NCI-H345 treated with DMSO at 0.1 percent for 48 hours (cell line): ENCODE measurements at regions not wholly inside any gene's neighbourhood (a gene's known extent, or its start where the extent isn't known, plus 50 kb on each side); places are given as distances from the start of the nearest gene placed in this dataset.
"Not testable (repeated sequence)": the region's sequence is repeated elsewhere in the genome, so short reads cannot be mapped to it uniquely, and the experiment has no call there.

Experiments
- DNase-seq: peaks from one replicate; lab custom pipeline; 2025; ENCODE audit not compliant: unreplicated experiment; lab: John Stamatoyannopoulos, UW

DNA sequence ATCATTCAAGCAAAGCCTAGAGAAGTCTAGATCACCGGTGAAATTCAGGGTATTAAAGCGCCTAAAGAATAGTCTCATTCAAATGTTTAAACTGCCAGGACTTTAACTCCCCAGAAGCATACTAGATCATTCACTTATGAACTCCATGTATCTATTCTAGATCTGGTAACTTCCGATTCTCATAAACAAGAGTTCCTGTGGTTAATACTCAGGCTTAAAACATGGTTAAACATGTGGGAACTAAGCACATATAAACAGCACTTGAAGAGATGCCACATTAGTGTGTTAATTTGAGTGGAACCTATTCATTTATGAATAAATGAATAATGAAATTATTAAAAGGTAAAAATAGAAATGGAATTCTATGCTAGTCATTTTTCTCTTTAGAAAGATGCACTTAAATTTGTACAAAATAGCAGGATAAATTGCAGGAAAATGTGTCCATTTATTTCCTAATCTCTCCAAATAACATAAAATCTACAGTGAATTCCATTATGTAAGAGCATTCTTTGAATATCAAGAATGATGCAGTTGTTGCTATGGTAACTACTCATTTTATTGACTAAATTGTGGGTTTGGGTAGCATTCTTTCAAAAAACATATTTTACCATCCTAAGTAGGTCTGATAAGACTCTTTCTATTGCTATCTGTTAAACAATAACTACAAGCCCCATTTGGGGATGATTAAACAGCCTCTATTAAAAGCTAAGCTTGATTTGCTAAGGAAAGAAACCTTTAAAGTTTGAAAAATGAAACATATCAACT, 147.6 kb upstream of the TMEM168 start:
- DNase-seq = no peak

DNA sequence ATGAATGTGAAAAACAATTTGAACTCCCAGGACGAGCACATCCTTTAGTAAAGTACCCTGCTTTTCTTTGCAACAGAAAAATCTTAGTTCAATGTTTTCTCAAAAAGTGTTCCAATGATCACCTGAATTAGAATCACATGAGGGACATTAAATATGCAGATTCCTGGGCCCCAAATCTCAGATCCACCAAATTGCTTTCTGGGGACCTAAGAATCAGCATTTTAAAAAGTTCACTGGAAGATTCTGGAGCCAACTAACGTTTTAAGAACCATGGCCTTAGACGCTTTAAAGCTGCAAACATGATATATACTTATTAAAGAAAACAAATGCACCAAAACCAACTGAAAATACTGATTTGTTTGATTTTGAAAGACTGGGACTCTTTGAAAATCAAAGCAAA, 143.4 kb upstream of the TMEM168 start:
- DNase-seq = no peak

DNA sequence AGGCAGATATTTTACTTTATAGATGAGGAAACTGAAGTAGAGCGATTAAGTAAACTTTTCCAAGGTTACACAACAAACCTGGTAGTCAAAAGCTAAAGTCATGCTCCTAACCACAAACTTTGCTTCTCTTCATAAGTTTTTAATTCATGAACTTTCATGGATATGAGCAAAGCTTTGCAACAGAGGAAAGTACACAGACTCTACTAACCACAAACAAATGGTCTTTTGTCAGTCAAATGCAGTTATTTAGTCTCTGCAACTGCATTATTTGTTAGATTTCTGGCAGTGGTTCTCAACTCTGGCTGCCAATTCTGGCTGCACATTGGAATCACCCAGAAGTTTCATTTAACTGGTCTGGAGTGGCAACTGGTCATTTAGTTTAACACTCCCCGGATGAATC, 140.6 kb upstream of the TMEM168 start:
- no peak for DNase-seq

DNA sequence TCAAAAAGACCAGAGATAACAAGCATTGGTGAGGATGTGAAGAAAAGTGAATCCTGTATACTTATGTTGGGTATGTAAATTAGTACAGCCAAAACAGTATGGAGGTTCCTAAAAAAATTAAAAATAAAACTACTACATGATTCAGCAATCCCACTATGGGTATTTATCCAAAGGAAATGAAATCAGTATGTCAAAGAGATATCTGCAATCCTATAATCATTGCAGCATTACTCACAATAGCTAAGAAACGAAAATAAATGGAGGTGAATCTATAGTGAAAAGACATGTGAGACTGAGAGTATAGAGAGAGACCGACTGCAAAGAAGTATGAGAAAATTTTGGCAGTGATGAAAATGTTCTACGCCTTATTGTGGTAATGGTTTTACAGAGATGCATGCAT, 139.2 kb upstream of the TMEM168 start:
- DNase-seq = no peak

DNA sequence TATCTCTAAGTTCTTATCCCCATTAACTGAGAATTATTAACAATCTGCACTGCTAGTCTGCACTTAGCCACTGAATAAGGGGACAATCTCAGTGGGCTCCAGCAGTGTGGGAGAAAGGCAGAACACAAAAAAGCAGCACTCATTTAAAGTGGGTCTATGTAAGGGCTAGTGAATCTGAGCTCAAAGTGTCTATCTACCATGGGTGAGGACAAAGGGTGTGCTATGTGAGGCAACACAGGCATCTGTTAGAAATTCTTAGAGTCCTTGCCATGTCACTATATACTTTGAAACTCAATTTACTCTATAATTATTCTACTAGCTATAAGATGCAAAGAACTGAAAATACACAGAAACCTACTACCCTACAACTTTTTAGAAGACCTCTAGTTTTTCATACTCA, 135.8 kb upstream of the TMEM168 start:
- DNase-seq = no peak

DNA sequence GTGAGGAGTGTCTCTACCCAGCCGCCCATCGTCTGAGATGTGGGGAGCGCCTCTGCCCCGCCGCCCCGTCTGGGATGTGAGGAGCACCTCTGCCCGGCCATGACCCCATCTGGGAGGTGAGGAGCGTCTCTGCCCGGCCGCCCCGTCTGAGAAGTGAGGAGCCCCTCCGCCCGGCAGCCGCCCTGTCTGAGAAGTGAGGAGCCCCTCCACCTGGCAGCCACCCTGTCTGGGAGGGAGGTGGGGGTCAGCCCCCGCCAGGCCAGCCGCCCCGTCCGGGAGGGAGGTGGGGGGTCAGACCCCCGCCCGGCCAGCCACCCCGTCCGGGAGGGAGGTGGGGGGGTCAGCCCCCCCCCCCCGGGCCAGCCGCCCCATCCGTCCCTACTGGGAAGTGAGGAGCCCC, 132.4 kb upstream of the TMEM168 start:
- DNase-seq = not testable (repeated sequence)

DNA sequence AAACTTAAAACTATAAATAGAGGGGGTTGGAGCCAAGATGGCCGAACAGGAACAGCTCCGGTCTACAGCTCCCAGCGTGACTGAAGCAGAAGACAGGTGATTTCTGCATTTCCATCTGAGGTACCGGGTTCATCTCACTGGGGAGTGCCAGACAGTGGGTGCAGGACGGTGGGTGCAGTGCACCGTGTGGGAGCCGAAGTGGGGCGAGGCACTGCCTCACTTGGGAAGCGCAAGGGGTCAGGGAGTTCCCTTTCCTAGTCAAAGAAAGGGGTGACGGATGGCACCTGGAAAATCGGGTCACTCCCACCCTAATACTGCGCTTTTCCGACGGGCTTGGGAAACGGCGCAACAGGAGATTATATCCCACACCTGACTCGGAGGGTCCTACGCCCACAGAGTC, 126.2 kb upstream of the TMEM168 start:
- not testable (repeated sequence) for DNase-seq

DNA sequence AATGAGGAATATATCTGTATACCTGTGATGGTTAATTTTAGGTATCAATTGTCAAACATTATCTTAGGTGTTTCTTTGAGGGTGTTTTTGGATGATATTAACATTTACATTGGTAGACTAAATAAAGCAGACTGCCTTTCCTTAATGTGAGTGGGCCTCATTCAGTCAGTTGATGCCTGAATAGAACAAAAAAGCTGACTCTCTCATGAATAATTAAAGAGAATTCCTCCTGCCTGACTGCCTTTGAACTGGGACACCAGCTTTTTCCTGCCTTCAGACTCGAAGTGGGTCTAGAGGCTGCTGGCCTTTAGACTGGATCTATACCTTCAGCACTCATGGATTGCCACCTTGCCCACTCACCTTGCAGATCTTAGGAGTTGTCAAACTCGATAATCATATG, 117.9 kb upstream of the TMEM168 start:
- no peak for DNase-seq

DNA sequence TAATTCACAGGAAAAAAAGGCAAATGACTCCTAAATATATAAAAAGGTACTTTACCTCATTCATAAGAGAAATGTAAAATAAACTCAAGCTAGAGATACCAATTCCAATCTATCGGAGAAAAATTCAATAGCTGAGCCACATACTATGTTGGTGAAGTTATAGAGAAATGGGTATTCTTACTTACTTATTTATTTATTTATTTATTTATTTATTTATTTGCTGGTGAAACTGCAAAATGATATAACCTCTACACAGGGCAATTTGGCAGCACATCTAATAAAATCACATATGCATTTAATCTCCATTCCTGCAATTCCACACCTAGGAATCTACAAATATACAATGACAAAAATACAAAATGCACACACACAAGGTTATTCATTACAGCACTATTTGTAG, 117.5 kb upstream of the TMEM168 start:
- DNase-seq = no peak

DNA sequence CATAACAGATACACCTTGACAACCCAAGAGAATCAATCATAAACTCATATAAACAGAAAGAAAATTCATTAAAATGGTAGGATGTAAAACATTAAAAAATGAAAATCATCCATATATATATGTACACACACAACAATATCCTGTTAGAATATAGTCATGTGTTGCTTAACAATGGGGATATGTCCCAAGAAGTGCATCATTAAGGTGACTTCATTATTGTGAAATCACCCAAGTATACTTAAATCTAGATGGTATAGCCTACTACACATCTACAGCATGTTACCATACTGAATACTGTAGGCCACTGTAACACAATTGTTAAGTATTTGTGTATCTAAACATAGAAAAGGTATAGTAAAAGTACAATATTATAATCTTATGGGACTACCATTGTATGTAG, 115.8 kb upstream of the TMEM168 start:
- DNase-seq = no peak

DNA sequence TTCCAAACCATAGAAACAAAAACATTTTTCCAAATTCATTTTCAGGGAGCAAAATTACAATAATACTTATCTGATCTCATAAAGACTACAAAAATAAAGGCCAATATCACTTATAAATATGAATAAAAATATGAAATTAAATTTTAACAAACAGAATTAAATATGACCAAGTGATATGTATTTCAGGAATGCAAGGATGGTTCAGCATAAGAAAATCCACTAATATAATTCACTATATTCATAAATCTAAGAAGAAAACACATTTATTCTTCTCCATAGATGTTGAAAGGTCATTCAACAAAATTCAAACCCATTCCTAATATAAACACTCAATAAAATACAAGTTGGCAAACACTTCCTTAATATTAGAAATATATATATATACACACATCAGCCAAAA, 115.2 kb upstream of the TMEM168 start:
- DNase-seq = no peak

DNA sequence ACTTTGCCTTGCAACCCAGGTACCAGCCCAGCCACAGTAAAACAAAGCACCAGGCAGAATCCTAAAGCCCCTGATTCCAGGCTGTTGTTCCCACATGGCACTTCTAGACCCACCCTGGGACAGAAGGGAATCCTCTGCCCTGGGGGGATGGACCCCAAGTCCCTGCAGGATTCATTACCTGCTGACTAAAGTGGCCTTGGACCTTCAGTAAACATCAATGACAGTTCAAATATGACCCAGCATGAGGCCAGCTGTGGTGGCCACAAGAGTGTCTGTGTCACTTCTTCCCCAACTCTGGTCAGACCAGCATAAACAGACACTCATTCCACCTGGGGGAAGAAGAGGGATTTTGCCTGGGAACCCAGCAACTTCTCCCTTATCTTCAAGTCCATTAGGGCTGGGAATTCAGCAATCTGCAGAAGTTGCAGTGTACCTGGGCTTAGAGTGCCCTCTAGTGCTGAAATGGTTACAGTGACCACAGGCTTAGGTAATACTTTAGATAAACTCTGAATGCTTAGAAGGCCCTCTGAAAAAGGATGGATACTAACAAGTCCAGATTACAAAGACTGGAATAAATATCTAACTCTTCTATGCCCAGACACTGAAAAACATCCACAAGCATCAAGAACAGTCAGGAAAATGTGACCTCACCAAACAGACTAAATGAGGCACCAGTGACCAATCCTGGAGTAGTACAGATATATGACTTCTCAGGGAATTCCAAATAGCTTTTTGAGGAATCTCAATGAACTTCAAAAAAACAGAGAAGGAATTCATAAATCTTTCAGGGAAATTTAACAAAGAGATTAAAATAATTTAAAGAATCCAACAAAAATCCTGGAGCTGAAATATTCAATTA, 108.5 kb upstream of the TMEM168 start:
- DNase-seq = peak; percentile 35

DNA sequence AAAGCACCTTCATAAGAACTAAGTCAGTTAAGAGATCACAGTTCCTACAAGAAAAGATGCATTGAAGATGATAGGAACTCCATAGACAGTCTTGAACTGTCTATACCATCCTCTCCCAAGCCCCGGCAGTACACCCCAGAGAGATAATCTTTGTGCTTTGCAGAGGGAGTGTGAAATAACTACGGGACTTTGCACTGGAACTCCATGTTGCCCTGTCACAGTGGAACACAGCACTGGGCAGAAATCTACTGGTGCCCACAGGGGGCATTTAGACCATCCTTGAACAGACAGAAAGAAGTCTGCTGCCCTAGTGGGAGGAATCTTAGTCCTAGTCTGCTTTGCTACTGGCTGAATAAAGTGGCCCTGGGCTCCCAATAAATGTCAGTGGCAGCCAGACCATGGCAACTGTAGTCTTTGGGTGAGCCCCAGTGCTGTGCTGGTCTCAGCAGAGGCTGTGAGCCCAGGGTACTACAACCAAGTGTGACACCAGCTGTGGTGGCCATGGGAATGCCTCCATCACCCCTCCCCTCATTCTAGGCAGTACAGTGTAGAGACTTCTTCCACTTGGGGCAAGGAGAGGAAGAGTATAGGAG, 107.7 kb upstream of the TMEM168 start:
- no peak for DNase-seq

DNA sequence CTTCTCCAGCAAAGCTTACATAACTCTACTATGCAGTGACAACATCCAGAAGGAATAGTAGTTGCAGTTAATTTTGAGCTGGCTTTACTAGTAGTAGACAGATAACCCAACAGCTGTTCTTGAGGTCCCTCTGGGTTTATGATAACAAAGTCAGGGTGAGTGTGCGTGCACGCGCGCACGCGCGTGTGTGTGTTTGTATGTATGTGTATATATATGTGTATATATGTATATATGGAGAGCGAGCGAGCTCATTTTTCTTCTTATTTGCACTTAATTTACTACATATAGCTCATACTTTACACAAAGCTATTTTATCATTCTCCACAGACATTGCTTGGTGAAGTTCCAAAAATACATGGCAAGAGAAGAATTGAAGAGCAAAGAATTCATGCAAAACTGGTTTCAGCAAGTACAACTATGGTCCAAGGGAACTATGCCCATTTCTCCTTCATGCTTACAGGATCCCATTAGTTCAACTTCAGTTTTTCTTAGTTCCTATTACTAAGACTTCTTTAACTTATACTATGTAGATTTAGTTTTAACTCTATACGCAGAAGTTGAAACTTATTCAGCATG, 105.9 kb upstream of the TMEM168 start:
- no peak for DNase-seq

DNA sequence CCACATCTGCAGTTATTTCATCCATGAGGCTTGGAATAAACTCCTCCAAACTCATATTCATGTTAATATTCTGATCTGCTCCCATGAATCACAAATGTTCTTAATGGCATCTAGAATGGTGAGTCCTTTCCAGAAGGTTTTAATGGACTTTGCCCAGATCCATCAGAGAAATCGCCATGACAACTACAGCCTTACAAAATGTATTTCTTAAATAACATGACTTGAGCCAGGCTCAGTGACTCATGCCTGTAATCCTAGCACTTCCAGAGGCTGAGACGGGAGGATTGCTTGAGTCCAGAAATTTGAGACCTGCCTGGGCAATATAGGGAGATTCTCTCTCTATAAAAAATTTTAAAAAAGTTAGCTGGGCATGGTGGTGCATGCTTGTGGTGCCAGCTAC, 102.1 kb upstream of the TMEM168 start:
- DNase-seq = no peak

DNA sequence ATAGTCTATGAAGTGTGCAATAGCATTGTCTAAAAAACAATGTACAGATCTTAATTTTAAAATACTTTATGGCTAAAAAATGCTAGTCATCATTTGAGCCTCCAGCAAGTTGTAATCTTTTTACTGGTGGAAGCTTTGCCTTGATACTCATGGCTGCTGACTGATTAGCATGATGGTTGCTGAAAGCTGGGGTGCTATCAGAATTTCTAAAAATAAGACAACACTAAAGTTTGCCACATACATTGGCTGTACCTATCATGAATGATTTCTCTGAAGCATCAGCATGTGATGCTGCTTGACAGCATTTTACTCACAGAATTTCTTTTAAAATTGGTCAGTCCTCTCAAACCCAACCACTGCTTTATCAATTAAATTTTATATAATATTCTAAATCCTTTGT, 101.5 kb upstream of the TMEM168 start:
- no peak for DNase-seq

DNA sequence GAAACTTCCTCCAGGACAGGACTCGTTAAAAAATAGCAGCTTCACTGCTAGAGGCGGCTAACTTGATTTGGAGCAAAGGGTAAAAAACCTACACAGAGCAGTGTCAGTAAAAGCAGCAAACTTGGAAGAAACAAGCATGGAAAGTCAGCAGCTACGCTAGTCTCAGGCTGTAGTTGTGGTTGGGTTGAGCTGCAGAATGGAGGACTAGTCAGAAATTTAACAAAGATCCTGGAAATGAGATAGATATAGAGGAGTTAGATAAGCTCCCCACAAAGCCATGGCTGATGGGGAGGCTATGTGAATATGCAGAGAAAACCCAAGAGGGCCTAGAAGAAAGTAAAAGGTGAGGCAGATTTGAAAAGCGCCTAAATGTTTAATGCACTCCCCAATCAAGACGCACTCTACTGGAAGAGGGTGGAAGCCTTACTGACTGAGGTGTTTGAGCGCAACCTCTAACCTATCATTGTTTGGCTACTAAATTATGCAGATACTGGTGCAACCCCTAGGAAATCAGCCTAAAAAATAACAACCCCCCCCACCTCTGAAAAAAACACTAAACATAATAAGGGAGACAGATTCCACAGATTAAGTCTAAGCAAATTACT, 99.7 kb upstream of the TMEM168 start:
- DNase-seq = no peak

DNA sequence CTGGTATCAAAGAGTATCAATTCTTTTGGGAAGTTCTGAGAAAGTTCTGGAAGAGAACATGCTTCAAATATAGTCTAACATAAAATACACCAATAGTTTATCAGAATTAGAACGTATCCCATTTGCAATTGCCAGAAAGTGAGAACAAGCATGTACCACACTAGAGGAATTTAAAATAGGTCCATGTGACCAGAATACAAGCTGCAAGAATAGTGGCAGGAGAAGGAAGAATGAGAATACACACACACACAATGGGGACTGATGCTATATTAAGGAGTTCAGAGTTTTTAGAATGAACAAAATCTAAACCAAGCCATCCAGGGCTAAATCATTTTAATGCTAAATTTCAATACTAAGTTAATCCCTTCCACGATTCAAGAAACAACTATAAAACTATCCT, 99.1 kb upstream of the TMEM168 start:
- no peak for DNase-seq

DNA sequence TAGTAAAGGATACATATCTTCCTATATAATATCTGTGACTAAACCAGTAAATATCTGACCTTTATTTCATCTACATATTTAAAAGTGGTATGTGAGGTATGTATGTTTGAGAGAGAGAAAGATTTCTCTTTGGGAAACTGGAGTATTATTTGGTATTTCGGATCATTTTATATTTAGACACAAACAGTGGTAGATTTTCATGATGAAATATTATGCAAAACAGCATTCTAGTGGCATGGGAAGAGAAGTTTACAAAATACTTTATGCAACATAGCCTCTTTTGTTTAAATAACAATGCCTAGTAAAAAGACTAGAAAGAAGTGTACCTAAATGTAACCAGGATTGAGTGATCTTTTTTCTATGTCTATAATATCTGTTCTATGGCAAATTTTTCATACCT, 98.6 kb upstream of the TMEM168 start:
- DNase-seq = no peak

DNA sequence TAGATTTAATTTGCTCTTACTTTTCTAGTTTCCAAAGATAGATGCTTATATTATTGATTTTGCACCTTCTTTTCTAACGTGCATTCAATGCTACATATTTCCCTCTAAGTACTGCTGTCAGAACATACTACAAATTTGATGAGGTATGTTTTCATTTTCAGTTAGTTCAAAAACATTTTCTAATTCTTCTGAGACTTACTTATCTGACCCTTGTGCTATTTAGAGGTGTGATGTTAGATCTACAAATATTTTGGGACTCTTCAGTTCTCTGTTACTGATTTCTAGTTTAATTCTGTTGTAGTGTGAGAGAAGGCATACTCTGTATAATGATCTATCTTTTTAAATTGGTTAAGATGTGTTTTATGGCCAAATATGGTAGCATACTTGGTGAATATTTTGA, 97.8 kb upstream of the TMEM168 start:
- DNase-seq = no peak

DNA sequence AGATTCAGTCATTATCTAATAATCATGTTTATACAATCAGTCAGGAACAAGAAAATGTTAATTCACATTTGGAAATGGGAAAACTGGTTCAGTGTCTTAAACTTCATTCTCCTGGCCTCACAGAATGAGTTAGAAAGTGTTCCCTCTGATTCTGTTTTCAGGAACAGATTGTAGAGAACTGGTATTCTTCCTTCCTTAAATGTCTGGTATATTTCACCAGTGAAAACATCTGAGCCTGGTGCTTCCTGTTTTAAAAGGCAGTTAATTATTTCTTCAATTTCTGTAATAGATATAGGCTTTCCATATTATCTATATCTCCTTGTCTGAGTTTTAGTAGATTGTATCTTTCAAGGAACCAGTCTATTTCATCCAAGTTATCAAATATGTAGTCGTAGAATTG, 97.1 kb upstream of the TMEM168 start:
- DNase-seq = no peak
